IPS DF 4.7 (cell line): ENCODE measurements at regions not wholly inside any gene's neighbourhood (a gene's known extent, or its start where the extent isn't known, plus 50 kb on each side); places are given as distances from the start of the nearest gene placed in this dataset.

Experiments
- DNase-seq: peaks from one replicate; pipeline ENCODE4 v3.0.0-alpha.2; 2013; ENCODE audit warnings: low spot score; ENCODE audit errors: extremely low read depth

GRCh38 chr16:47781673-47782072 lies 320.5 kb downstream of the PHKB start:
- no peak for DNase-seq

- no peak for DNase-seq
These were observed 319.2 kb downstream of the PHKB start for GRCh38 chr16:47780213-47780875.

- no peak for DNase-seq
These were observed 318.3 kb downstream of the PHKB start for GRCh38 chr16:47779201-47780016.

GRCh38 chr16:47778106-47778801 lies 317.1 kb downstream of the PHKB start:
- DNase-seq = no peak

- DNase-seq = no peak
These were observed 316.1 kb downstream of the PHKB start for GRCh38 chr16:47777220-47777619.

- peak; percentile 5 for DNase-seq
These were observed 313.5 kb downstream of the PHKB start for GRCh38 chr16:47774661-47775060.

- no peak for DNase-seq
These were observed 292.5 kb downstream of the PHKB start for GRCh38 chr16:47753659-47754058.
